ENCODE measurements at regions not wholly inside any gene's neighbourhood (a gene's known extent, or its start where the extent isn't known, plus 50 kb on each side); places are given as distances from the start of the nearest gene placed in this dataset.

GRCh38 chr3:68458581-68458980 lies 473.8 kb downstream of the TAFA4 start:
- DNase-seq (ENCODE audit: low spot score) = no peak
- POLR2A ChIA-PET (ENCODE audit: low non-redundant PET) = no interaction called here
- BruUV-seq (replicated peaks) = no TSS peak
- H3K4me1 ChIP-seq (ENCODE audit: insufficient read depth, low read length, poor library complexity, severe bottlenecking) = no peaks in the 10 kb centered on the region
- intact Hi-C loops (cut with micrococcal nuclease; ENCODE audit: unreplicated experiment) = no loop called here
- no peak for TF ChIP-seq EZH2 (IDR thresholded peaks at IDR 0.05; ENCODE audit: borderline replicate concordance, low read depth, low read length, poor library complexity, severe bottlenecking)
- no peak for TF ChIP-seq CTCF (conservative IDR thresholded peaks at IDR 0.05; ENCODE audit: low read depth, low read length)
- H3K36me3 ChIP-seq (ENCODE audit: insufficient read depth, low read length, poor library complexity, severe bottlenecking) = no peaks in the 10 kb centered on the region
- CTCF ChIA-PET = no interaction called here
- no peaks in the 10 kb centered on the region for H3K9me3 ChIP-seq (ENCODE audit: low read depth, low read length, poor library complexity, severe bottlenecking)
- H3K4me3 ChIP-seq (ENCODE audit: low read depth, low read length, poor library complexity, severe bottlenecking) = no peak overlapping the region
- H3K27me3 ChIP-seq (replicated peaks; ENCODE audit: insufficient read depth, low read depth, low read length, poor library complexity) = no peaks in the 10 kb centered on the region
- H3K27ac ChIP-seq (ENCODE audit: low read depth, low read length, poor library complexity, severe bottlenecking) = no peak overlapping the region

GRCh38 chr3:68448510-68449383 lies 483.6 kb downstream of the TAFA4 start:
- no peak for DNase-seq (ENCODE audit: low spot score)
- TF ChIP-seq CTCF (conservative IDR thresholded peaks at IDR 0.05; ENCODE audit: low read depth, low read length) (no peak), EZH2 (IDR thresholded peaks at IDR 0.05; ENCODE audit: borderline replicate concordance, low read depth, low read length, poor library complexity, severe bottlenecking) (no peak)
- no peaks in the 10 kb centered on the region for H3K9me3 ChIP-seq (ENCODE audit: low read depth, low read length, poor library complexity, severe bottlenecking)
- CTCF ChIA-PET = no interaction called here
- POLR2A ChIA-PET (ENCODE audit: low non-redundant PET) = no interaction called here
- H3K4me1 ChIP-seq (ENCODE audit: insufficient read depth, low read length, poor library complexity, severe bottlenecking) = no peaks in the 10 kb centered on the region
- intact Hi-C loops (cut with micrococcal nuclease; ENCODE audit: unreplicated experiment) = no loop called here
- H3K36me3 ChIP-seq (ENCODE audit: insufficient read depth, low read length, poor library complexity, severe bottlenecking) = no peaks in the 10 kb centered on the region
- H3K27me3 ChIP-seq (replicated peaks; ENCODE audit: insufficient read depth, low read depth, low read length, poor library complexity) = no peaks in the 10 kb centered on the region
- no TSS peak for BruUV-seq (replicated peaks)
- no peak overlapping the region for H3K4me3 ChIP-seq (ENCODE audit: low read depth, low read length, poor library complexity, severe bottlenecking)
- no peak overlapping the region for H3K27ac ChIP-seq (ENCODE audit: low read depth, low read length, poor library complexity, severe bottlenecking)

GRCh38 chr3:68447885-68448284 lies 484.5 kb downstream of the TAFA4 start:
- H3K4me3 ChIP-seq (ENCODE audit: low read depth, low read length, poor library complexity, severe bottlenecking) = no peak overlapping the region
- no TSS peak for BruUV-seq (replicated peaks)
- H3K27me3 ChIP-seq (replicated peaks; ENCODE audit: insufficient read depth, low read depth, low read length, poor library complexity) = no peaks in the 10 kb centered on the region
- ChIA-PET CTCF (no interaction called here), POLR2A (ENCODE audit: low non-redundant PET) (no interaction called here)
- DNase-seq (ENCODE audit: low spot score) = no peak
- intact Hi-C loops (cut with micrococcal nuclease; ENCODE audit: unreplicated experiment) = no loop called here
- TF ChIP-seq CTCF (conservative IDR thresholded peaks at IDR 0.05; ENCODE audit: low read depth, low read length) (no peak), EZH2 (IDR thresholded peaks at IDR 0.05; ENCODE audit: borderline replicate concordance, low read depth, low read length, poor library complexity, severe bottlenecking) (no peak)
- no peaks in the 10 kb centered on the region for H3K9me3 ChIP-seq (ENCODE audit: low read depth, low read length, poor library complexity, severe bottlenecking)
- H3K36me3 ChIP-seq (ENCODE audit: insufficient read depth, low read length, poor library complexity, severe bottlenecking) = no peaks in the 10 kb centered on the region
- no peak overlapping the region for H3K27ac ChIP-seq (ENCODE audit: low read depth, low read length, poor library complexity, severe bottlenecking)
- no peaks in the 10 kb centered on the region for H3K4me1 ChIP-seq (ENCODE audit: insufficient read depth, low read length, poor library complexity, severe bottlenecking)
